GM23338 (cell line): ENCODE measurements at regions not wholly inside any gene's neighbourhood (a gene's known extent, or its start where the extent isn't known, plus 50 kb on each side); places are given as distances from the start of the nearest gene placed in this dataset.

Source experiments
- ATAC-seq: fragments of 200-7000 bp; cut with Tn5 transposase; 3 replicates; pipeline ENCODE4 v1.9.1; 2020
- DNase-seq: peaks from one replicate; pipeline ENCODE4 v3.0.0-alpha.2; 2015; ENCODE audit warnings: low spot score
- H2AFZ ChIP-seq: fragments of 200-600 bp; sonication (generic); 2 replicates; pipeline ENCODE4 v1.8.0; 2016; ENCODE audit warnings: antibody characterized with exemption, mild to moderate bottlenecking, moderate library complexity
- H3F3A ChIP-seq: fragments of 200-600 bp; sonication (generic); replicated peaks from 2 replicates; pipeline ENCODE4 v1.8.0; 2017; ENCODE audit warnings: antibody characterized with exemption, mixed run types, low read depth
- H3K27ac ChIP-seq: fragments of 200-600 bp; sonication (generic); 2 replicates; pipeline ENCODE4 v1.6.1; 2016; ENCODE audit warnings: low read depth
- H3K27me3 ChIP-seq: fragments of 200-600 bp; sonication (generic); 2 replicates; pipeline ENCODE4 v1.8.0; 2016; ENCODE audit warnings: mild to moderate bottlenecking, mixed run types, moderate library complexity; ENCODE audit not compliant: insufficient read depth
- H3K36me3 ChIP-seq: fragments of 200-600 bp; sonication (generic); 2 replicates; pipeline ENCODE4 v1.8.0; 2016; ENCODE audit warnings: mild to moderate bottlenecking; ENCODE audit not compliant: insufficient read depth
- H3K4me1 ChIP-seq: fragments of 200-600 bp; sonication (generic); 2 replicates; pipeline ENCODE4 v1.8.0; 2016; ENCODE audit warnings: mild to moderate bottlenecking, moderate library complexity; ENCODE audit not compliant: insufficient read depth
- H3K4me2 ChIP-seq: fragments of 200-600 bp; sonication (generic); 2 replicates; pipeline ENCODE4 v1.7.1; 2017; ENCODE audit warnings: mixed run types
- H3K4me3 ChIP-seq: fragments of 200-600 bp; sonication (generic); 2 replicates; pipeline ENCODE4 v1.6.1; 2016; ENCODE audit warnings: mixed run types
- H3K79me2 ChIP-seq: fragments of 200-600 bp; sonication (generic); replicated peaks from 2 replicates; pipeline ENCODE4 v1.8.0; 2017; ENCODE audit warnings: mild to moderate bottlenecking; ENCODE audit not compliant: insufficient read depth
- H3K9me2 ChIP-seq: fragments of 200-600 bp; sonication (generic); 2 replicates; pipeline ENCODE4 v1.8.0; 2017; ENCODE audit not compliant: insufficient read depth
- H4K20me1 ChIP-seq: fragments of 200-600 bp; sonication (generic); replicated peaks from 2 replicates; pipeline ENCODE4 v1.8.0; 2017; ENCODE audit warnings: mild to moderate bottlenecking; ENCODE audit not compliant: insufficient read depth
- H3K27ac Mint-ChIP-seq: 2 replicates; pipeline ENCODE4 v1.8.0; 2020; ENCODE audit warnings: inconsistent platforms, mild to moderate bottlenecking, moderate library complexity, mixed read lengths
- H3K27me3 Mint-ChIP-seq: 3 replicates; pipeline ENCODE4 v1.8.0; 2022; ENCODE audit warnings: low read depth, mild to moderate bottlenecking, moderate library complexity, mixed read lengths, inconsistent platforms; ENCODE audit not compliant: insufficient read depth, poor library complexity
- H3K36me3 Mint-ChIP-seq: 3 replicates; pipeline ENCODE4 v1.8.0; 2021; ENCODE audit warnings: low read depth, mild to moderate bottlenecking, inconsistent platforms, moderate library complexity, mixed read lengths
- H3K4me1 Mint-ChIP-seq: 3 replicates; pipeline ENCODE4 v1.8.0; 2020; ENCODE audit warnings: mild to moderate bottlenecking, inconsistent platforms, mixed read lengths
- H3K4me3 Mint-ChIP-seq: 3 replicates; pipeline ENCODE4 v1.8.0; 2021; ENCODE audit warnings: moderate library complexity, mild to moderate bottlenecking, inconsistent platforms, mixed read lengths
- H3K9me3 Mint-ChIP-seq: 3 replicates; pipeline ENCODE4 v1.8.0; 2020; ENCODE audit warnings: moderate library complexity, mild to moderate bottlenecking, inconsistent platforms, mixed read lengths
- EZH2 ChIP-seq: fragments of 200-600 bp; sonication (generic); IDR thresholded peaks from one replicate; pipeline ENCODE4 v1.8.0; 2017; ENCODE audit warnings: antibody characterized with exemption, mild to moderate bottlenecking, low read depth; ENCODE audit not compliant: unreplicated experiment
- JUNB ChIP-seq: IDR thresholded peaks from one replicate; pipeline ENCODE4 v1.6.1; 2016; ENCODE audit warnings: antibody characterized with exemption; ENCODE audit not compliant: unreplicated experiment
- POLR2AphosphoS5 ChIP-seq: IDR thresholded peaks from 2 replicates; pipeline ENCODE4 v1.6.1; 2016; ENCODE audit warnings: antibody characterized with exemption, low read depth
- STAT1 ChIP-seq: IDR thresholded peaks from one replicate; pipeline ENCODE4 v1.6.1; 2016; ENCODE audit warnings: antibody characterized with exemption; ENCODE audit not compliant: unreplicated experiment
- ZNF331 ChIP-seq: fragments of 250-450 bp; sonication (Bioruptor Pico); IDR thresholded peaks from 2 replicates; pipeline ENCODE4 v1.5.0; 2020; ENCODE audit warnings: low read depth, mild to moderate bottlenecking, moderate library complexity
- TF ChIP-seq, protein P1 (sequence below): fragments of 250-450 bp; sonication (Bioruptor Pico); IDR thresholded peaks from 2 replicates; pipeline ENCODE4 v1.5.0; 2020; ENCODE audit warnings: mild to moderate bottlenecking, moderate library complexity
- TF ChIP-seq, protein P2 (sequence below): IDR thresholded peaks from one replicate; pipeline ENCODE4 v1.6.1; 2018; ENCODE audit warnings: antibody characterized with exemption; ENCODE audit not compliant: unreplicated experiment

DNA sequence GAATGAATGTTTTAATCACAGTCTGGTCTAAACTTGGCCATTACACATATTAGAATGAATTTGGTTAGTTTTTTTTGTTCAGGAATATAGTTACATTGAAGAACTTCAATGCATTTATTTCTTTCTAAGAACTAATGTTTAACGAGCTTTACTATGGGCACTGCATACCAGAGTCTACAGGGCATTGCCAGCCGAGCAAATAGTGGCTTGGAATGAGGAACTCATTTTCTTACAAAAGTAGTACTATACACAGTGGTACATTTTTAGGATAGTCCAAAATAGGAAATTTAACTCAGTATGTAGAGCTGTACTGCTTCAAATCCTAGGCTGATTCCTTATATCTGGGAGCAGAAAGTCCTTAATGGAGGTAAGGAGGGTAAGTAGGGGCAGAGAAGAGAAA lies 155.4 kb downstream of the CARTPT start (continued):
- TF ChIP-seq, protein P1, sequence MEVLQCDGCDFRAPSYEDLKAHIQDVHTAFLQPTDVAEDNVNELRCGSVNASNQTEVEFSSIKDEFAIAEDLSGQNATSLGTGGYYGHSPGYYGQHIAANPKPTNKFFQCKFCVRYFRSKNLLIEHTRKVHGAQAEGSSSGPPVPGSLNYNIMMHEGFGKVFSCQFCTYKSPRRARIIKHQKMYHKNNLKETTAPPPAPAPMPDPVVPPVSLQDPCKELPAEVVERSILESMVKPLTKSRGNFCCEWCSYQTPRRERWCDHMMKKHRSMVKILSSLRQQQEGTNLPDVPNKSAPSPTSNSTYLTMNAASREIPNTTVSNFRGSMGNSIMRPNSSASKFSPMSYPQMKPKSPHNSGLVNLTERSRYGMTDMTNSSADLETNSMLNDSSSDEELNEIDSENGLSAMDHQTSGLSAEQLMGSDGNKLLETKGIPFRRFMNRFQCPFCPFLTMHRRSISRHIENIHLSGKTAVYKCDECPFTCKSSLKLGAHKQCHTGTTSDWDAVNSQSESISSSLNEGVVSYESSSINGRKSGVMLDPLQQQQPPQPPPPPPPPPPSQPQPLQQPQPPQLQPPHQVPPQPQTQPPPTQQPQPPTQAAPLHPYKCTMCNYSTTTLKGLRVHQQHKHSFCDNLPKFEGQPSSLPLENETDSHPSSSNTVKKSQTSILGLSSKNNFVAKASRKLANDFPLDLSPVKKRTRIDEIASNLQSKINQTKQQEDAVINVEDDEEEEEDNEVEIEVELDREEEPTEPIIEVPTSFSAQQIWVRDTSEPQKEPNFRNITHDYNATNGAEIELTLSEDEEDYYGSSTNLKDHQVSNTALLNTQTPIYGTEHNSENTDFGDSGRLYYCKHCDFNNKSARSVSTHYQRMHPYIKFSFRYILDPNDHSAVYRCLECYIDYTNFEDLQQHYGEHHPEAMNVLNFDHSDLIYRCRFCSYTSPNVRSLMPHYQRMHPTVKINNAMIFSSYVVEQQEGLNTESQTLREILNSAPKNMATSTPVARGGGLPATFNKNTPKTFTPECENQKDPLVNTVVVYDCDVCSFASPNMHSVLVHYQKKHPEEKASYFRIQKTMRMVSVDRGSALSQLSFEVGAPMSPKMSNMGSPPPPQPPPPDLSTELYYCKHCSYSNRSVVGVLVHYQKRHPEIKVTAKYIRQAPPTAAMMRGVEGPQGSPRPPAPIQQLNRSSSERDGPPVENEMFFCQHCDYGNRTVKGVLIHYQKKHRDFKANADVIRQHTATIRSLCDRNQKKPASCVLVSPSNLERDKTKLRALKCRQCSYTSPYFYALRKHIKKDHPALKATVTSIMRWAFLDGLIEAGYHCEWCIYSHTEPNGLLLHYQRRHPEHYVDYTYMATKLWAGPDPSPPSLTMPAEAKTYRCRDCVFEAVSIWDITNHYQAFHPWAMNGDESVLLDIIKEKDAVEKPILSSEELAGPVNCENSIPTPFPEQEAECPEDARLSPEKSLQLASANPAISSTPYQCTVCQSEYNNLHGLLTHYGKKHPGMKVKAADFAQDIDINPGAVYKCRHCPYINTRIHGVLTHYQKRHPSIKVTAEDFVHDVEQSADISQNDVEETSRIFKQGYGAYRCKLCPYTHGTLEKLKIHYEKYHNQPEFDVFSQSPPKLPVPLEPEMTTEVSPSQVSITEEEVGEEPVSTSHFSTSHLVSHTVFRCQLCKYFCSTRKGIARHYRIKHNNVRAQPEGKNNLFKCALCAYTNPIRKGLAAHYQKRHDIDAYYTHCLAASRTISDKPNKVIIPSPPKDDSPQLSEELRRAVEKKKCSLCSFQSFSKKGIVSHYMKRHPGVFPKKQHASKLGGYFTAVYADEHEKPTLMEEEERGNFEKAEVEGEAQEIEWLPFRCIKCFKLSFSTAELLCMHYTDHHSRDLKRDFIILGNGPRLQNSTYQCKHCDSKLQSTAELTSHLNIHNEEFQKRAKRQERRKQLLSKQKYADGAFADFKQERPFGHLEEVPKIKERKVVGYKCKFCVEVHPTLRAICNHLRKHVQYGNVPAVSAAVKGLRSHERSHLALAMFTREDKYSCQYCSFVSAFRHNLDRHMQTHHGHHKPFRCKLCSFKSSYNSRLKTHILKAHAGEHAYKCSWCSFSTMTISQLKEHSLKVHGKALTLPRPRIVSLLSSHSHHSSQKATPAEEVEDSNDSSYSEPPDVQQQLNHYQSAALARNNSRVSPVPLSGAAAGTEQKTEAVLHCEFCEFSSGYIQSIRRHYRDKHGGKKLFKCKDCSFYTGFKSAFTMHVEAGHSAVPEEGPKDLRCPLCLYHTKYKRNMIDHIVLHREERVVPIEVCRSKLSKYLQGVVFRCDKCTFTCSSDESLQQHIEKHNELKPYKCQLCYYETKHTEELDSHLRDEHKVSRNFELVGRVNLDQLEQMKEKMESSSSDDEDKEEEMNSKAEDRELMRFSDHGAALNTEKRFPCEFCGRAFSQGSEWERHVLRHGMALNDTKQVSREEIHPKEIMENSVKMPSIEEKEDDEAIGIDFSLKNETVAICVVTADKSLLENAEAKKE (CRISPR knock-in tag), result no peak
- TF ChIP-seq STAT1 (no peak), ZNF331 (CRISPR knock-in tag) (no peak)

DNA sequence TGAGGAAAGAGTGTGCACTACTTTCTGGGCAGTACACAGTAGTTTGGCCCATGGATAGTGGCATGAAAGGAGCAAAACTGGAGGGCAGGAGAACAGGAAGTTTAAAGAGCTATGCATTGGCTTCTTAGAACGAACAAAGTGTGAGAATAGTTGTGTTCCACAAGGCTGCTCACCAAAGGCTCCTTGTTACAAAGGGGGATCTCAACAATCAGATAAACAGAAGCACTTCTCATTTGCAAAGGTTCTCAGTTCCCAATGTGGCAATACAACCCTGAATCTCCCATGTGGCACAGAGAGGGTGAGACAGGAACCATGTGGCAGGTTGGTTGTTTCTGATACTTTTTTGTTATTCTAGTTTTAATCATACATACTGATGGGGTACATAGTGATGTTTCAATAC lies 158.4 kb downstream of the CARTPT start:
- Histone ChIP-seq H3K79me2 (no peaks in the 10 kb centered on the region), H3K4me3 (no peak overlapping the region), H3K27ac (no peak overlapping the region), H2AFZ (no peak overlapping the region; the same call in 1 of the 2 replicates), H3K9me2 (no peaks in the 10 kb centered on the region; the same call in 1 of the 2 replicates), H3K27me3 (no peaks in the 10 kb centered on the region), H4K20me1 (no peaks in the 10 kb centered on the region), H3K4me2 (no peak overlapping the region), H3K36me3 (no peaks in the 10 kb centered on the region), H3F3A (no peaks in the 10 kb centered on the region), H3K4me1 (peaks cover 3% of the 10 kb centered on the region; the same call in 1 of the 2 replicates)
- ATAC-seq (no peak), DNase-seq (no peak)
- Mint-ChIP-seq H3K27me3 (no peaks in the 10 kb centered on the region), H3K4me1 (peaks cover 8% of the 10 kb centered on the region; the same call in 2 of the 3 replicates), H3K4me3 (no peak overlapping the region), H3K36me3 (no peaks in the 10 kb centered on the region), H3K9me3 (no peaks in the 10 kb centered on the region; the same call in 2 of the 3 replicates), H3K27ac (no peak overlapping the region)
- no peak for TF ChIP-seq JUNB
- no peak for TF ChIP-seq POLR2AphosphoS5
- TF ChIP-seq STAT1, result no peak
- TF ChIP-seq, protein P2, sequence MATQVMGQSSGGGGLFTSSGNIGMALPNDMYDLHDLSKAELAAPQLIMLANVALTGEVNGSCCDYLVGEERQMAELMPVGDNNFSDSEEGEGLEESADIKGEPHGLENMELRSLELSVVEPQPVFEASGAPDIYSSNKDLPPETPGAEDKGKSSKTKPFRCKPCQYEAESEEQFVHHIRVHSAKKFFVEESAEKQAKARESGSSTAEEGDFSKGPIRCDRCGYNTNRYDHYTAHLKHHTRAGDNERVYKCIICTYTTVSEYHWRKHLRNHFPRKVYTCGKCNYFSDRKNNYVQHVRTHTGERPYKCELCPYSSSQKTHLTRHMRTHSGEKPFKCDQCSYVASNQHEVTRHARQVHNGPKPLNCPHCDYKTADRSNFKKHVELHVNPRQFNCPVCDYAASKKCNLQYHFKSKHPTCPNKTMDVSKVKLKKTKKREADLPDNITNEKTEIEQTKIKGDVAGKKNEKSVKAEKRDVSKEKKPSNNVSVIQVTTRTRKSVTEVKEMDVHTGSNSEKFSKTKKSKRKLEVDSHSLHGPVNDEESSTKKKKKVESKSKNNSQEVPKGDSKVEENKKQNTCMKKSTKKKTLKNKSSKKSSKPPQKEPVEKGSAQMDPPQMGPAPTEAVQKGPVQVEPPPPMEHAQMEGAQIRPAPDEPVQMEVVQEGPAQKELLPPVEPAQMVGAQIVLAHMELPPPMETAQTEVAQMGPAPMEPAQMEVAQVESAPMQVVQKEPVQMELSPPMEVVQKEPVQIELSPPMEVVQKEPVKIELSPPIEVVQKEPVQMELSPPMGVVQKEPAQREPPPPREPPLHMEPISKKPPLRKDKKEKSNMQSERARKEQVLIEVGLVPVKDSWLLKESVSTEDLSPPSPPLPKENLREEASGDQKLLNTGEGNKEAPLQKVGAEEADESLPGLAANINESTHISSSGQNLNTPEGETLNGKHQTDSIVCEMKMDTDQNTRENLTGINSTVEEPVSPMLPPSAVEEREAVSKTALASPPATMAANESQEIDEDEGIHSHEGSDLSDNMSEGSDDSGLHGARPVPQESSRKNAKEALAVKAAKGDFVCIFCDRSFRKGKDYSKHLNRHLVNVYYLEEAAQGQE, result no peak
- no peak for TF ChIP-seq EZH2
- TF ChIP-seq ZNF331 (CRISPR knock-in tag), result no peak
